ENCODE measurements at regions not wholly inside any gene's neighbourhood (a gene's known extent, or its start where the extent isn't known, plus 50 kb on each side); places are given as distances from the start of the nearest gene placed in this dataset.

DNA sequence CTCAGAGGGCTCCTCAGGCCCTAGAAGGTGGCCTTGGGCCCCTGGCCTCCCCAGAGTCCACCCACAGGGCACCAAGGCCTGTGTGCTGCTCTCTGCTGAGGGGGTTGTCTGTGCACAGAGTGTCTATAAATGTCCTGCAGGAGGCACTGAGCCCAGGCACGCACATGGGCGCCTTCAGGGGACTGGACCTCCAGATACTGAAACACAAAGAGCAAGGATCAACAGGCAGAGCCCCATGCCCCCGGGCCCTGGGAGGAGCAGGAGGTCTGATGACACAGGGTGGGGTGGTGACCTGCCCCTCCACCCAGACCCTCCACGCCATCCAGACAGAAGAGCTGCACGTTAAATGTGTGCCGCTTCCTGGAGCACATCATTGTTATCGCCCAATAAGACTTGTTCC is 64.6 kb upstream of the SIMC1 start:
- H3K27me3 Mint-ChIP-seq (ENCODE audit: low read depth), result peaks cover 87% of the 10 kb centered on the region
- no CpG with 5 or more reads among the region's 7 CpGs for WGBS (ENCODE audit: extremely low coverage, insufficient read length, low lambda C conversion rate)
- DNase-seq, result no peak

More for the DNA sequence above, 64.6 kb upstream of the SIMC1 start:
- Histone ChIP-seq H2BK20ac (ENCODE audit: low read depth, low read length, poor library complexity, severe bottlenecking) (no peak overlapping the region), H4K8ac (replicated peaks; ENCODE audit: insufficient read length, low read depth, low read length) (no peak overlapping the region), H3K27ac (ENCODE audit: insufficient read length, low read depth, low read length) (no peak overlapping the region), H3K79me1 (ENCODE audit: insufficient read depth, low read depth, low read length, poor library complexity, severe bottlenecking) (no peaks in the 10 kb centered on the region), H2BK120ac (ENCODE audit: low read depth, low read length, poor library complexity, severe bottlenecking) (no peak overlapping the region), H3K79me2 (ENCODE audit: insufficient read depth, low read length) (no peaks in the 10 kb centered on the region), H2BK12ac (ENCODE audit: insufficient read length, low read depth, low read length) (no peak overlapping the region), H3K9ac (ENCODE audit: extremely low read depth, insufficient read length, low read length) (no peak overlapping the region), H3K9me3 (ENCODE audit: control insufficient read depth, low read depth, low read length) (no peaks in the 10 kb centered on the region), H3K27me3 (ENCODE audit: insufficient read depth, low read length) (no peaks in the 10 kb centered on the region; the same call in 1 of the 2 replicates), H3K56ac (ENCODE audit: insufficient read length, low read depth, low read length) (no peak overlapping the region), H4K5ac (ENCODE audit: insufficient read length, low read depth, low read length) (no peak overlapping the region), H3K23me2 (ENCODE audit: insufficient read length, low read depth, low read length, poor library complexity, severe bottlenecking) (no peaks in the 10 kb centered on the region), H2AFZ (ENCODE audit: low read length) (no peak overlapping the region), H3K23ac (ENCODE audit: insufficient read length, low read depth, low read length) (no peak overlapping the region), H3K4me1 (ENCODE audit: insufficient read depth, low read length) (no peaks in the 10 kb centered on the region), H3K14ac (ENCODE audit: insufficient read depth, low read length) (no peak overlapping the region), H3K18ac (ENCODE audit: insufficient read length, low read depth, low read length) (no peak overlapping the region), H3K4ac (ENCODE audit: low read depth, low read length) (no peak overlapping the region), H3T11ph (ENCODE audit: low read length) (no peak overlapping the region), H4K91ac (ENCODE audit: insufficient read length, low read depth, low read length) (no peak overlapping the region), H3K4me2 (ENCODE audit: insufficient read depth, insufficient read length, low read length) (no peak overlapping the region), H2BK15ac (ENCODE audit: low read depth, low read length) (no peak overlapping the region), H2AK5ac (ENCODE audit: insufficient read length, low read length) (no peak overlapping the region), H2BK5ac (ENCODE audit: insufficient read length, low read length) (no peak overlapping the region), H4K20me1 (ENCODE audit: control insufficient read depth, insufficient read depth, insufficient read length) (no peaks in the 10 kb centered on the region)
- Mint-ChIP-seq H3K9me3 (peaks cover 3 to 5% of the 10 kb centered on the region in 2 experiments), H3K4me1 (peaks cover 15 to 22% of the 10 kb centered on the region in 2 experiments), H3K4me3 (no peak overlapping the region), H3K27ac (no peak overlapping the region), H3K36me3 (ENCODE audit: insufficient read depth in 1 of 3, low read depth in 3 of 3) (peaks cover 0 to 4% (median 4%) of the 10 kb centered on the region in 3 experiments; a peak in 4 of 7 replicates)
- TF ChIP-seq, protein P1, sequence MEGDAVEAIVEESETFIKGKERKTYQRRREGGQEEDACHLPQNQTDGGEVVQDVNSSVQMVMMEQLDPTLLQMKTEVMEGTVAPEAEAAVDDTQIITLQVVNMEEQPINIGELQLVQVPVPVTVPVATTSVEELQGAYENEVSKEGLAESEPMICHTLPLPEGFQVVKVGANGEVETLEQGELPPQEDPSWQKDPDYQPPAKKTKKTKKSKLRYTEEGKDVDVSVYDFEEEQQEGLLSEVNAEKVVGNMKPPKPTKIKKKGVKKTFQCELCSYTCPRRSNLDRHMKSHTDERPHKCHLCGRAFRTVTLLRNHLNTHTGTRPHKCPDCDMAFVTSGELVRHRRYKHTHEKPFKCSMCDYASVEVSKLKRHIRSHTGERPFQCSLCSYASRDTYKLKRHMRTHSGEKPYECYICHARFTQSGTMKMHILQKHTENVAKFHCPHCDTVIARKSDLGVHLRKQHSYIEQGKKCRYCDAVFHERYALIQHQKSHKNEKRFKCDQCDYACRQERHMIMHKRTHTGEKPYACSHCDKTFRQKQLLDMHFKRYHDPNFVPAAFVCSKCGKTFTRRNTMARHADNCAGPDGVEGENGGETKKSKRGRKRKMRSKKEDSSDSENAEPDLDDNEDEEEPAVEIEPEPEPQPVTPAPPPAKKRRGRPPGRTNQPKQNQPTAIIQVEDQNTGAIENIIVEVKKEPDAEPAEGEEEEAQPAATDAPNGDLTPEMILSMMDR (conservative IDR thresholded peaks at IDR 0.05), result no peak

Measured in H9 (cell line).